Left lobe of liver (tissue), 2 donors: ENCODE measurements at regions not wholly inside any gene's neighbourhood (a gene's known extent, or its start where the extent isn't known, plus 50 kb on each side); places are given as distances from the start of the nearest gene placed in this dataset.

Source experiments
- ATAC-seq: fragments of 200-7000 bp; cut with Tn5 transposase; one replicate; pipeline ENCODE4 v1.9.1; 2020; ENCODE audit warnings: mild to moderate bottlenecking, moderate library complexity
- DNase-seq: peaks from one replicate; pipeline ENCODE4 v3.0.0-alpha.2; 2020; ENCODE audit warnings: low spot score
- donor health status: DM: no; HTN: no; CAD: no; lungs with moderate emphysema.
- donor health status: DM: no; HTN: yes; CAD: no.

DNA sequence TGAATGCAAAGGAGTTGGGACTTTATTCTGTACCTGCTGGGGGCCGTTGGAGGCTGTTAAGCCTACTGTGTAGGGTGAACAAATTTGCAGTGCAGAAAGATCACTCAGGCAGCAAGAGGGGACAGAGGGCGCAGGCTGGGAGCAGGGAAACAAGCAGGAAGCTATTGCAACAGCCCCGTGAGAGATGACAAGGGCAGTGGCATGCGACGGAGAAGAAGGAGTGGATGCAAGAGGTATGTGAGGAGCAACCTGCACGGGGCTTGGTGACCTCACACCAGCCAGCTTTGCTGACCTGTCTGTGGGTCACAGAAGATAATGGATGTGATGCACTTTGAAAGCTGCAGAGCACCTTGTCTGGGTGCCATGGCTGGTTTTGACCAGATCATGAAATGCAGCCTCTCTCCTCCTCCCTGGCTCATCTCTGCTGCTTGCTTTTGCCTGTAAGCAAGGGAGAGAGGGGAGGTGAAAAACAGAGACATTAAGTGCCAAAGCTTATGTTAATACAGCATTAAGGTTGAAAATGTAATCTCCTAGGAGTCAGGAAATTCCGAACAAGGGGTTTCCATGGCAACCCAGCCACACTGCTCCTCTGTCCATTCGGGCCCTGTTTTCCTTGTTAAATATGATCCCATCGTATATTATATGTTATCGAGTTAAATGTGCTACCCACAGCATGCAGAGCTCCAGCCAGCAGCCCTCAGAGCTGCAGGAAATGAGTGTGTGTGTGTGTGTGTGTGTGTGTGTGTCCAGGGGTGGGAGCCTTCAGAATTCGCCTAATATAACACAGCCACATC is 314.3 kb upstream of the ZMIZ1 start:
- ATAC-seq (no peak), DNase-seq (no peak)

DNA sequence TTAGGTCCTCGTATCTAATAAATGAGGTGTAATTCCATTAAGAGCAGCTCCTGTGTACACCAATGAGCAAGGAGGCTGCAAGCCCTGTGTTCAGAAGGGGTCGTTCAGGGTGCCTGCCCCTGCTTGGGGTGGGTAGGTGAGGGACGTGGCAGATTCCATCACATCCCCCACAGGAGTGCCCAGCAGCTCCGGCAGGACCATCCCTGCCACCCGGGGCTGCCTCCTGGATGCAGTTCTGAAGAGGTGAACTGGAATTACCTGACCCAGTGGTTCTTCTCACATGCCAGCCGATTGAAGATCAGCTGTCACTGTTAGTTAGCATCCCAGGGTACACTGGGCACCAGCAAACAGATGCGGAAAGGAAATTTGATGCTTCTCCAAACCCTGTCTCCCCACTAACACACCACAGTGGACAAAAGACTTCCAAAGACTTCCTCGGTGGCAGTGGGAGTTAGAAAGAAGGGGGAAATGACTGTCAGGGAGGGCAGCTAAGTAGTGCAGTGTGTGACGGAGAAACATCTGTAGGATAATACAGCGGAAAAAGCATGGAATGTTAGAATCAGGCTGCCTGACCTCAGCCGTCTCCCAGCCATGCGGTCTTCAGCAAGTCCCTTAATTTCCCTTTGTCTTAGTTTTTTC is 313.6 kb upstream of the ZMIZ1 start:
- DNase-seq = no peak
- no peak for ATAC-seq

DNA sequence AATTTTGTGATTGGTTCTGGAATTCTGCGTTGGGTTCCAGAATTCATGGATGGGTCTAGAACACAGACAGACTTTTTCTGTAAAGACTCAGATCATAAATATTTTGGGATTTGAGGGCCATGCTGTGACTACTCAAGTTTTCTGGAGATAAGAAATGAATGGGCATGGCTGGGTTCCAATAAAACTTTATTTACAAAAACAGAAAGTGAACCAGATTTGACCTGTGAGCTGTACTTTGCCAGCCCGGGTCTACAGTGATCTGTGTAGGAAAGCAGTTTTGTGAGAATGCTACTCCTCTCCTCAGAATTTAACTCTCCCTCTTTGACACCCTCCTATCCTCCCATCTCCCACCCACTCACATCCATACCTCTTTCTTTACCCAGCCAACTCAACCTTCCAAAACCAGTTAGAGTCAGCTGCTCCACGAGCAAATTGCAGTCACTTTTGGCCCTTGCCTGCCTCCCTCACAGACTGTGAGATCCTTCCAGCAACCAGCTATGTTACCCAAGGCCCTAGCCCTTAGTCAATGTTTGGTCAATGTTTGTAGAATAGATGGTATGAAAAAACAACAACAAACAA is 312.8 kb upstream of the ZMIZ1 start:
- no peak for DNase-seq
- ATAC-seq = no peak

DNA sequence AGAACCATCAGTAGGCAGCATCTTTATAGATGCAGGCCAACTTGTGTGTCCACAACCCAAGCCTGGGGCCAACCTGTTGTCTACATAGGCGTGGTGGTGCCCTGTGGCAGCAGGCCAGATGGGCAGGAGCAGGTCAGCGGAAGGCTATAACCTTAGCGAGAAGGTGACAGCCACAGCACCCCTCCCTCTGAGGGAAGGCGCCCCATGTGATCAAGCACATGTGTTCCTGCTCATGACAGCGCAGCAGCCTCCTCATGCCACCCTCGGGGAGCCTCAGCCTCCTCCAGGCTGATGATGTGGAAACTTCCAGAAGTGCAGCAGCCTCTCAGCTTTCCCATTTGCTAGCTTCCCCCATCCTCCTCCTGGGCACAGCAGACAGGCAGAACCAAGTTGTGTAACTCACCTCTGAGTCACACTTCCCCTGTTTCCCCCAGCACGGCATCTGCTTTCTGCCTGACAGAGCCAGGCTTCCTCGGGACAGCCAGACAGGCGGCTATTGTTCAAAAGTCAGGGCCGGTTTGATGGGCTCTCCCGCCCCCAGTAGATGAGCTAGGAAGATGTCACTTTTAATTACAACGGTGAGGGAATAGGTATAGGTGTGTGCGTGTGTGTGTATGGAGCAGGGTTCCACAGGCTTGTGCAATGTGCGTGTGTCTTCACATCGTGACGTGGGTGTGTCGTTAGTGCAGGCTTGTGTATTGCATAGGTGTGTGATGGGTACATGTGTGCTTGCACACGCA is 312.0 kb upstream of the ZMIZ1 start:
- peak; percentile 67 for DNase-seq
- ATAC-seq = peak; percentile 86

DNA sequence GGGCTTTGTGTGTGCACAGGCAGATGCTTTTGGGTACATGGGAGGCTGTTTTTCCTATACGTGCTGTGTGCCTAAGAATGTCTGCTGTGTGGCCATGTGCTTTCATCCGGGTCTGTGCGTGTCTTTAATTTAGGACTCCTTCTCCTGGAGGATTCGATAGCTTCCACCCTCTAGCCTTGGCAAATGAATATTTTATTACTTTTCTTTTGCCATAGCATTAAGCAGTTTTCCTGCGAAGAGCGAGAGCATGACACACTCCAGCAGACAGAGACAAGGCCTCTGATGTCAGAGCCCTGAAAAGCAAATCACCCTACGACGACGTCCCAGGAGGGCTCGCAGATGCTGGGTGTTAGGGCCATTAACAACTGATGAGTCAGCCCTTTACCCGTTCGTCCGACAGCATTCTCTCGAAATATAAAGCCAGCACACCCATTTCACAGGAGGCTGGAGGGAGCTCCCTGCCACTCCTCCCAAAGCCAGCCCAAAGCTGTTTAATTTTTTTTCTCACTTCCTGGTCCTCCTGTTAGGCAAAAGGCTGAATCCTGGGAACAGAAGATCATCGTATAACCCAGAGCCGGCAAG is 311.3 kb upstream of the ZMIZ1 start:
- ATAC-seq (no peak), DNase-seq (no peak)

DNA sequence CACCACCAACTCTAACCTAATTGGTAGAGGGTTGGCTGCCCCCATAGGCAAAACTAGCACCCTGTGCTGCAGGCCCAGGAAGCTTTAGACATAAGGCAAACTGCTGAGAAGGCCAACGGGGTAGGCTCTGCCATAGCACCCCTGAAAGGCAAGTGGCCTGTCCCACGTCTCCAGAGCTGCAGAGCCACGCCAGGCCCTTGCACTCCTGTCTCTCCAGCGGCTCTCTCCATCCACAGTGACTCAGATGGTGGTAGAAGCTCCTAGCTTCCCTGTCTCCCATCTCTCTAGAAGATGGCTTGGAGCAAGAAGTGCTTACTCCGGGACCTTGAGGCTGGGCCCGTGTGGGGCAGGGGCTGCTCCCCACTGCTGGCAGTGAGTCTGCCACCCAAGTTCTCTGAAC is 310.6 kb upstream of the ZMIZ1 start:
- ATAC-seq (no peak), DNase-seq (no peak)

DNA sequence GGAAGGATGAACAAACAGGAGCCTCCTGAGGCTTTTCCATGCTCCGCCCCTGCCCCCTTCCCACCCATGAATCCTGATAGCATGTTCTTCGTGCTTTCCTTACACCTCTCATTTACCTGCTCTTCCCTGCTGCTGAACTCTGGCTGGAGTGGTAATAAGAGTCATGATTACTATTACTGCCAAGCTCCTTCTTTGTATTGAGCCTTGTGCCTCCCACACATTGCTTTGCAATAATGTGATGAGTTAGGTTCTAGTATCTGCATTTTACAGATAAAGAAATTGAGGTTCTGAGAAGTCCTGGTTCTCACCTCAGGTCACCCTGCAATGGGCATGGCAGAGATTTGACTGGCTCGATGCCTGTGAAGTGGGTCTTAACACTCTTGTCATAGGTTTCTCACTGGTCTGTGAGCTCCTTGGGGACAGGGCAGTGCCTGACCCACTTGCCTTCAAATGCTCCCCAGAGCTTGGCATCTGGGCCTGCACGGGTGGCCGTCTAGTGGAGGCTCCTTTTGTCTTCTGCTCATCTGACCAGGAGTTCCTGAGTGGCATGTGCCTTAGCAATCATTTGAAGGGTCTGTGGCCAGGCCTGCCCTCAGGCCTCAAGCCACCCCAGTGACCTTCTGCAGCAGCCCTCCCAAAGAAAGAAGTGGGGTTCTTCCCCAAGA is 309.2 kb upstream of the ZMIZ1 start:
- ATAC-seq = no peak
- DNase-seq = no peak

DNA sequence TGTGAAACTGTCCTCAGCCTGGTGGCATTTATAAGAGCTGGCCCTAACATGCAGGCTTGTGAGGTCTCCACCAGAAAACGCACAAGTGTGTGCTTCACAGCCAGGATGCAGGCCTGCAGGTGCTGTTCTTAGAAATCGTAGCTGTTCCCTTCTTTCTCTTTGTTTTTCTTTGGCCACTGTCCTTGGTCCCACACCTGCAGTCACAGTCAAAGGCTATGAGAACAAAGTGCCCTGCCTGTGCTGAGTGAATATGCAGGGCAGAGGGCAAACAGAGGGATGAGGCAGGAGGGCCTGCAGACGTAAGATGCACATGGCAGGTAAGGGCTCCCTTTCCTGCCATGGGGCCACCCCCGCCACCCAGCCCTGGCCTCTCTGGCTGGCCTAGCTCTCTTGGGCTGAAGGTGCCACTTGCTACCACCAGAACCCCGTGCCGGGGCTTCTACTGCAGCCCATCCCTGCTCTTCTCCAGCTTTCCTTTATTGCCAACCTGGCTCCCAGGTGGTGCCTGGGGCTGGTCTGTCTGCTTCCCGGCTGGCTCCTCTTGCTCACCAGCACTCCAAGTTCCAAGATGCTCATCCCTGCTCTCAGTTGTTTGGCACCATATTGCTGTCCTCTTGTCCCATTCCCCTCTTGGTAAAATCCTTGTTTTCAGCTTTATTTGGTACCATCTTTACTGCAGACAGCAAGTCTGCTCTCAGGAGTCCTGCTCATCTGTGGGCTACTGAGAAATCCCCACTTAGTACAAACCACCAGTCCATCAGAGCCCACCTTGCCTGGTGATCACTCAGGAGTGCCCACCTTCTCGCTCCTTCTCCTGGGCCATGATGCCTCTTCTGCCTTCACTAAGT is 308.1 kb upstream of the ZMIZ1 start:
- ATAC-seq (no peak), DNase-seq (no peak)

DNA sequence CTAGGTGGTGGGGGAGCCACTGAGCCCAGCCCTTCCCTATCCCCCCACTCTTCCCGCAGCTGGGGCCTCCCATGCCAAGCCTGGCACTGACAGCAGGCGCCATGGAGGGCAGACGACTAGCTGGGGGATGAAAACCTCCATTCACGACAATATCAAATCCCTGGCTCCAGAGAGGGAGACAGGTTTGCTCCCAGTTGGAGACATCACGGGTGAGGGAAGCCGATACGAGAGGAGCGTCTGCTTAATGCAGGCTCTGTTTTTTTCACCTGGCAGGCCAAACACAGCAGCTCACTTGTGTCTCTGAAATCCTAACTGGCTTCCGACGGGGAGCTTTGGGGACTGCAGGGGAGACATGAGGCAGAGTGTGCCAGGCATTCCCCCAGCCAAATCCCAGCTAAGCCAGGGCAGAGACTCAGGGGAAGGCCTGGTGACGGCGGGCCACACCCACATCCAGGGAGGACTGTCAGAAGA is 307.4 kb upstream of the ZMIZ1 start:
- no peak for ATAC-seq
- no peak for DNase-seq

DNA sequence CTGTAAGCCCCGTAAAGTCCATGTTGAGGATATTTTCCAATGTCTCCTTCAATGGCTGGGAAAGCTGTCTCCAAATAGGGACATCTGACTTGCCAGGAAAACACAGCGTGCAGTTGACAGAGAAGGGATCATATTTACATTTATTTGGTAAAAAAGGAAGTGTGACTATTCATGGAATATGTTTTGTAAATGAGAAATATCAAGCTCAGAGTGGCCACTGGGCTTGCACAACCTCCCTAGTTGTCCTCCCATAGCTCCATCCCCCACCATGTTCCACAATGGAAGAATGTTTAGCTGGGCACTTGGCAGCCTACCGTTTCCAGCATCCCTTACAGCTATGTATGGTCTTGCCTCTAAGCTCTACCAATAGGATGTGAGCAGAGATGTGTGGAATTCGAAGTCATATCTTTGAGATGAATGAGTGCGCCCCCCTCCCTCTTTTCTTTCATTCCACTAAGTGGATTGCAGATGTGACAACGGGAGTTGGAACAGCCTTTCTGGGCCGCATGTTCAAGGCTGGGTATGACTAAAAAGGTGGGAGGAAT is 306.6 kb upstream of the ZMIZ1 start:
- ATAC-seq (no peak), DNase-seq (no peak)

DNA sequence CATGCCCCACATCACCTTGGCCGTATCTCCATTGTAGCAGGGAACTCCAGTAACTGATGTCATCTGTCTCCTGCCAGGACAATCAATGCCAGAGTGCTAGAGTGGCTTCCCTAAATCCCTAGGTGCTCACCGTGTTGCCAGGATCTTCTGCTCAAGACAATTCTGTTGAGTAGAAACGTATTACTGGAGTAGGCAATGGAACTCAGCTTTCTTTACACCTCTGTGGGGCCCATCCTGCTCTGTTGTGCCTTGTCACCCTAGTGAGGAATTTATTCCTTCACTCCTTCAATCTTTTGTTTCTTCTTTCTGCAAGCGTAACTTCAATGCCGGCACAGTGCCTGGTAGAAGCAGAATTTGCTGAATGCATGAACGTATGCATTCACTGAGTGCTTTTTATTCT is 305.5 kb upstream of the ZMIZ1 start:
- DNase-seq (no peak), ATAC-seq (no peak)

DNA sequence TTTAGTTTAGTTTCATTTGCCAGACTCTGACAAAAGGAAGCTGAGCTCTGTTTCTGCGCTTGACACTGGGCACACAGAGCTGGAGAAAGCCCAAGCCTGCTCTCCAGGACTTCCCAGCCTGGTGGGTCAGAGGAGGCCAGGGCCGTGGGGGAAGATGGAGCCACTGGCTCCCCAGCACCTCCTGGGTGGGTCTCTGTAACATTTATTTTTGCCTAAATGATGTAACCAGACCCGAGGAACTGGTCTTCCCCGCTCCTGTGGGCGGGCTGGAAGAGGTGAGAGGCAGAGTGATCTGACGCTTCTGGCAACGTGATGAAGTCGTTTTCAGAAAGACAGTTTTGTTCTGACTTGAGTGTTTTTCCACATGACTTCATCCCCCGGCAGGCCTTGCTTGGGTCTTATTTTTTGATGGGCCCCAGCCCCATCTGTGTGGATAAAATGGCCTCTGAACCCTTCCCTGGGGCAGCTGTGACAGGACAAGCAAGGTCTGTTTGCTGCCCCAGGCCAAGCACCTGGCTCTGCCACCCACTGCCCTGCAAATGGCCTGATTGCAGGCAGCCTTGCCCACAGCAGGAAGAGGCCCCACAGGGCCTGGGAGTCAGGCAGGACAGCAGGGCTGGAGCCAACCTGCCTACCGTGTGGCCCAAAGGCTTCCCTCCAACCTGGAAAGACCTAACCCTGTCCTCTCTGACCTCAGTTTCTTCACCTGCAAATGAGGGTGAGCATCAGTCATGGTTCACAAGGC is 304.9 kb upstream of the ZMIZ1 start:
- no peak for DNase-seq
- no peak for ATAC-seq

DNA sequence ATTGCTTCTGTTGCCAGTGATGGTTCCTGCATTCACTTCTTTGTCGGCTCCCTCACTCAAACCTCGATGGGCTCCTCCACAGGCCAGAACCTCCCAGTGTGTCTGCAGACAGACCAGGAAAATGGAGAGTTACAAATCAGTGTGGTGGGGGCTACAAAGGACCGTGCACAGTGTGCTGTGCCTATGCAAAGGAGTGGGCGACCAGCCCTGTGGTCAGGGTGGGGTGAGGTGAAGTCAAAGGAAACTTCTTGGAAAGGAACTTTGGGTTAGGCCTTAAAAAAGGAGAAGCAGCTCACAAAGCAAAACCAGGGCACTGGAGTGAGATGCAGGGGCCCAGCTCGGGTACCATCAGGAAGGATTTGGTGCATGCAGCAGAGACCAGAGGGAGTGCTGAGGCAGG is 304.3 kb upstream of the ZMIZ1 start:
- ATAC-seq = no peak

DNA sequence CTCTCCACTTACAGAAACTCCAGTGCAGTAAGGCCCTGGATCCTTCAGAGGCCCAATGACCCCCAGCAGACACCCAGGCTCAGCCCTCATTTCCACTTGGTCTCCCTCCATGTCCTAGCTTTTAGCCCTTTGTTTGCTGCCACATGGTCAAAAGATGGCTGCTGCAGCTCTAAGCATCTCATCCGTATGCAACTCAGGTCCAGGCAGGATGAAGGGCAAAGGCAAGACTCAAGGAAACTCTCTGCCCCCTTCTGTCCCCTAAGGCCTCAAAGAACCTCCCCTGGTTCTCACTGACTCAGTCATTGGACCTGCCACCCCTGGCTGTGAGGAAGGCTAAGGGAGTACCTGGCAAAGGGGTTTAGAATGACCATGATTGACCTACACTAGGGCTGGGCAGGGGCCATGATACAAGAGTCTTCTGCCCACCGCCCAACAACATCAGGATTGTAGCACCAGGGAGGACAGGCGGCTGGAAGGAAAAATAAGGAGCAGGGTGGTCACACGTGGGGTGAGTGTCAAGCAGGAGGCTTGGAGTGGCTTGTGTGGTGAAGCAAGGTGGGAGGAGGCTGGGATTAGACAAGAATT is 303.8 kb upstream of the ZMIZ1 start:
- ATAC-seq (no peak), DNase-seq (no peak)

More for the DNA sequence above, 304.3 kb upstream of the ZMIZ1 start:
- DNase-seq = no peak

DNA sequence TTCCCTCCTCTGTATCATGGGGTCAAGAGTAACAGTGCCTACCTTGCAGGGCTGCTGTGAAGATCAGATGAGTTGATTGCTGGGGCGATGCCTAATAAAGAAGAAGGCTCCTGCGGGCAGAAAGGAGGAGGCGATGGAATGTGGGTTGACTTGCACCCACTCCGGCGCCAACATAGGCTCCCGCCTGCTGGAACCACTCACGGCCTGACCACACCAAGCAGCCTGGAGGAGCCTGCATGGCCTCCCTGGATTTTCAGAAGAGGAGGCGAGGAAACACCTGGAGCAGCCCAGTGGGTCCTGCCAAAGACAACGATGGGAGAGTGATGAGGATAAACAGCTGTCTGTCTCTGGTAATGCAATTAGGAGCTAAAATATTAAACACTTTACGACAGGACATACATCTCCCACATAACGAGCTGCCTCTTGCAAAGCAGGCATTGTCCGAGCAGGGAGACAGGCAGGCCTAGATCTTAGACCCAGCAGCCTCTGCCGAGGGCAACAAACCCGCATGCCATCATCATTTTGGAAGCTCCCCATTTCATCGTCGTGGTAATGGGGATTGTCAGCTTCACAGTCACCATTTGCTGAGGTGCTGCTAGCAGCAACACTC is 302.9 kb upstream of the ZMIZ1 start:
- DNase-seq = no peak

DNA sequence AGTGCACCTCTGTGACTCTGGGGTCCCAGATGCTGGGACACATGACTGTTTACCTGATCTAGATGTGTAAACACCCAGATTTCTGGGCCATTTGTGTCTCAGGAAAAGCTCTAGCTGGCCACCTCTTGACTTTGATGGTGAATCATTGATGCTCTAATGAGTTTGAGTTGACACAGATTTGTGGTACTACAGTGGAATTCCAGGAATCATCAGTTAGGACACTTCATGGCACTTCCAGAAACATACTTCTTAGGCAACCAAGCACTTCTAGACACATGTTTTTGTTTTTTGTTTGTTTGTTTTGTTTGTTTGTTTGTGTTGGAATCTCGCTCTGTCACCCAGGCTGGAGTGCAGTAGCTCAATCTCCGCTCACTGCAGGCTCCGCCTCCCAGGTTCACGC is 302.2 kb upstream of the ZMIZ1 start:
- ATAC-seq = no peak
- no peak for DNase-seq

More for the DNA sequence above, 302.9 kb upstream of the ZMIZ1 start:
- no peak for ATAC-seq

DNA sequence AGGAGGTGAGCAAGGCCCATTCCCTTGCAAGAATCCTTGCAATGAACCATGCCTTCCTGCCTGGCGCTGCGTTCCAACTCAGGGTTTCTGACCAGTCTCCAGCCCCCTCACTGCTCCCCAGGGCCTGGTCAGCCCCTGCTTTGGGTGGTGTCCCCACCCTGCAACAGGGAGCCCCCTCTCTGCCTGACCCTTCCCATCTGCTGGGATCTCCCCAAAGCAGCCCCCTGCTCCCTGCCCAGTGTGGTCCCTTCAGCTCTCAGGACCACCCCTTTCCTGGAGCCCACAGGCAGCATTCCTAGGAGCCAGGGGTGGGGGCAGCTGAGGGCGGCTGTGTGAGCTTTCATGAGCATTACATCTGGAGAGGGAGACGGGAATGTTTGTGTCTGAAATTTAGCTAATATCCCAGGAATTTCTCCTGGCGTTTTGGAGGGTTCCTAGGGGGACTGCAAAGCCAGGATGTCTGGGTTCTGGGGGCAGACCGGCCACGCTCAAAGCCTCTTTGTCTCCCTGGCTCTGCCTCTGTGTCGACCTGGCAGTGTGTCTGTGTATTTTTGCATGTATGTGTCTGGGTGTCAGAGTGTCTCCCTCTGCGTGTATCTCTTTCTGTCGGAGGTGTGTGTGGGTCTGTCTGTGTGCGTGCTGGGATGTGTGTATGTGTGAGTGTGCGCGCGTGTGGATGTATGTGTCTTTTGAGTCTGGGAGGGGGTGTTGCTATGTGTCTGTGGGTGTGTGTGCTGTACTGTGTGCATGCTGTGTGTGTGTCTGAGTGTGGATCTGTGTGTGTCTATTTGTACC is 300.5 kb upstream of the ZMIZ1 start:
- no peak for ATAC-seq
- DNase-seq = no peak
